Mesothelial cell of epicardium (in vitro differentiated cells): ENCODE measurements at regions not wholly inside any gene's neighbourhood (a gene's known extent, or its start where the extent isn't known, plus 50 kb on each side); places are given as distances from the start of the nearest gene placed in this dataset.

Source experiments
- DNase-seq, 2 experiments: peaks; one replicate each; pipeline ENCODE4 v3.0.0; 2021; ENCODE audit warnings: low spot score in 2 of 2; ENCODE audit not compliant: unreplicated experiment in 2 of 2
- H3K27ac Mint-ChIP-seq: 2 replicates; pipeline ENCODE4 v1.8.0; 2021; ENCODE audit warnings: mixed read lengths
- H3K27me3 Mint-ChIP-seq: 2 replicates; pipeline ENCODE4 v1.8.0; 2021; ENCODE audit warnings: low read depth, mixed read lengths
- H3K36me3 Mint-ChIP-seq: 2 replicates; pipeline ENCODE4 v1.8.0; 2021; ENCODE audit warnings: mixed read lengths
- H3K4me1 Mint-ChIP-seq: 2 replicates; pipeline ENCODE4 v1.8.0; 2021; ENCODE audit warnings: mixed read lengths
- H3K4me3 Mint-ChIP-seq: 2 replicates; pipeline ENCODE4 v1.8.0; 2021; ENCODE audit warnings: mild to moderate bottlenecking, moderate library complexity, mixed read lengths
- H3K9me3 Mint-ChIP-seq: 2 replicates; pipeline ENCODE4 v1.8.0; 2021; ENCODE audit warnings: mixed read lengths
- TF ChIP-seq, protein P1 (sequence below): fragments of 200-600 bp; sonication (generic); IDR thresholded peaks from one replicate; pipeline ENCODE4 v1.5.0; 2021; ENCODE audit warnings: antibody characterized with exemption; ENCODE audit not compliant: unreplicated experiment

- Mint-ChIP-seq H3K4me1 (no peaks in the 10 kb centered on the region), H3K36me3 (no peaks in the 10 kb centered on the region), H3K9me3 (no peaks in the 10 kb centered on the region), H3K4me3 (no peak overlapping the region), H3K27ac (no peak overlapping the region), H3K27me3 (no peaks in the 10 kb centered on the region)
- no peak for DNase-seq
- TF ChIP-seq, protein P1, sequence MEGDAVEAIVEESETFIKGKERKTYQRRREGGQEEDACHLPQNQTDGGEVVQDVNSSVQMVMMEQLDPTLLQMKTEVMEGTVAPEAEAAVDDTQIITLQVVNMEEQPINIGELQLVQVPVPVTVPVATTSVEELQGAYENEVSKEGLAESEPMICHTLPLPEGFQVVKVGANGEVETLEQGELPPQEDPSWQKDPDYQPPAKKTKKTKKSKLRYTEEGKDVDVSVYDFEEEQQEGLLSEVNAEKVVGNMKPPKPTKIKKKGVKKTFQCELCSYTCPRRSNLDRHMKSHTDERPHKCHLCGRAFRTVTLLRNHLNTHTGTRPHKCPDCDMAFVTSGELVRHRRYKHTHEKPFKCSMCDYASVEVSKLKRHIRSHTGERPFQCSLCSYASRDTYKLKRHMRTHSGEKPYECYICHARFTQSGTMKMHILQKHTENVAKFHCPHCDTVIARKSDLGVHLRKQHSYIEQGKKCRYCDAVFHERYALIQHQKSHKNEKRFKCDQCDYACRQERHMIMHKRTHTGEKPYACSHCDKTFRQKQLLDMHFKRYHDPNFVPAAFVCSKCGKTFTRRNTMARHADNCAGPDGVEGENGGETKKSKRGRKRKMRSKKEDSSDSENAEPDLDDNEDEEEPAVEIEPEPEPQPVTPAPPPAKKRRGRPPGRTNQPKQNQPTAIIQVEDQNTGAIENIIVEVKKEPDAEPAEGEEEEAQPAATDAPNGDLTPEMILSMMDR, result no peak
Measured at GRCh38 chr2:167550448-167550847, 662.2 kb downstream of the XIRP2 start.

- no peak overlapping the region for H3K27ac Mint-ChIP-seq
- no peak overlapping the region for H3K4me3 Mint-ChIP-seq
- no peaks in the 10 kb centered on the region for H3K36me3 Mint-ChIP-seq
- peaks cover 2% of the 10 kb centered on the region for H3K9me3 Mint-ChIP-seq
- H3K27me3 Mint-ChIP-seq, result no peaks in the 10 kb centered on the region
- TF ChIP-seq, protein P1, result no peak
- no peaks in the 10 kb centered on the region for H3K4me1 Mint-ChIP-seq
- DNase-seq, result no peak
Measured at GRCh38 chr2:167548396-167548795, 660.1 kb downstream of the XIRP2 start.

DNA sequence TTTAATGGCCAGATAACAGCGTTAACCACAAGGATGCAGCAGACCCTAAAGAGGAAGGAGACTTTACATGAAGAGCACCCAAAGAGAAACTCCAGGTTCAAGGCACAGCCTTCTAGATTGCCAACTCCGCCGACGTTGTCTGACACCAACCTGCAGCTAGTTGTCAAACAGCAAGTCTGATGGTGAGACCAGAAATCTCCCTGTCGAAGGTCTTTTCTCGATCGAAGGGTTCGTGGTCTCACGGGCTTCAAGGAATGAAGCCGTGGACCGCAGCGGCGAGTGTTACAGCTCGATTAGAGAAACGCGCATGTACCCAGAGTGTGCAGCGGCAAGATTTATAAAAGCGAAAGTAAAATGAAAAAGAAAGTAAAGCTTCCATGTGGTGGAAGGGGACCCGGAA, 656.3 kb downstream of the XIRP2 start:
- H3K4me3 Mint-ChIP-seq, result no peak overlapping the region
- no peaks in the 10 kb centered on the region for H3K36me3 Mint-ChIP-seq
- TF ChIP-seq, protein P1, result no peak
- no peak for DNase-seq
- no peaks in the 10 kb centered on the region for H3K4me1 Mint-ChIP-seq
- no peaks in the 10 kb centered on the region for H3K27me3 Mint-ChIP-seq
- peaks cover 2% of the 10 kb centered on the region for H3K9me3 Mint-ChIP-seq
- H3K27ac Mint-ChIP-seq, result no peak overlapping the region

DNA sequence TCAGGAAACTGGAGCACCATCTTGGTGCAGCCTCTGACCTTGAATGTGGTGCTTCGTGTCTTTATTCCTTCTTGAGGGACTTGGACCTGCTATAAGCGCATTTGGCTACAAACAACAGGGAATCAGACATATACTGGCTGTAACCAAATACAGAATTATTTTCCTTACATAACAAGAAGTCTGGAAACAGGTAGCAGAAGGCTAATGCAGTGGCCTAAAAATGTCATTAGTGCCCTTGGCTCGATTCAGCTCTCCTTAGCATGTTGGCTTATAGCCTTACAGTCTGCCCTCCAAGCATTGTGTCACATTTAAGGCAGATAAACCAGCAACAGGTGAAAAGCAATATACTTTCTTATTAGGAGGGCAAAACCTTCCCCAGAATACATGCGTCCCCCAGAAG, 655.4 kb downstream of the XIRP2 start:
- Mint-ChIP-seq H3K36me3 (no peaks in the 10 kb centered on the region), H3K27ac (no peak overlapping the region), H3K4me1 (no peaks in the 10 kb centered on the region), H3K4me3 (no peak overlapping the region), H3K9me3 (peaks cover 2% of the 10 kb centered on the region), H3K27me3 (no peaks in the 10 kb centered on the region)
- no peak for DNase-seq
- TF ChIP-seq, protein P1, result no peak

DNA sequence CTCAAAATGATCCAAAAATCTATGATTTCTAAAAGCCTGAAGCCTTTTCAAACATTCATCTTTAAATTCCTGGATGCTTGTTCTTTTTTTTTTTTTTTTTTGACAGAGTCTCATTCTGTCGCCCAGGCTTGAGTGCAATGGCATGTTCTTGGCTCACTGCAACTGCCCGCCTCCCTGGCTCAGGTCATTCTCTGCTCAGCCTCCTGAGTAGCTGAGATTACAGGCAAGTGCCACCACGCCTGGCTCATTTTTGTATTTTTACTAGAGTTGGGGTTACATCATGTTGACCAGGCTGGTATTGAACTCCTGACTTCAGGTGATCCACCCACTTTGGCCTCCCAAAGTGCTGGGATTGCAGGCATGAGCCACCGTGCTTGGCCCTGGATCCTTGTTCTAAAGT, 649.5 kb downstream of the XIRP2 start:
- Mint-ChIP-seq H3K4me1 (no peaks in the 10 kb centered on the region), H3K36me3 (no peaks in the 10 kb centered on the region), H3K9me3 (peaks cover 16% of the 10 kb centered on the region), H3K27me3 (no peaks in the 10 kb centered on the region), H3K4me3 (no peak overlapping the region), H3K27ac (no peak overlapping the region)
- no peak for DNase-seq
- TF ChIP-seq, protein P1, result no peak

DNA sequence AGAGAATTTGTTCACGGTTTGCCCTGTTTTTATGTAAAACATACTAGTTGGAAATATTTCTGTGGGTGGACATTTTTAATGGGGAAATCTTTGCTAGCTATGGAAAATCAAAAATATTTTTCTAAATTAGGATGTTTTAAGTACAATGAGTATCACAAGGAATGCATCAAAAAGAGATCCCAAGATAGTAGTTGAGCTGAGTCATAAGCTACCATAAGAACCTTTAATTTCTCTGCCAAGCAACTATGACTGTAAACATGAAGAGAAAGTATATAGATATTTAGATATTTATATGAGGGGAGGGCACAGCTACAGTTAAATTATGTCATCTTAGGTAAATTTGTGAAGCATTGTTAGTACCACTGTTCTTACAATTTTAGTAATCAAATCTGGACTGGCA, 646.2 kb downstream of the XIRP2 start:
- H3K9me3 Mint-ChIP-seq, result peaks cover 22% of the 10 kb centered on the region

More for the DNA sequence above, 646.2 kb downstream of the XIRP2 start:
- Mint-ChIP-seq H3K4me1 (no peaks in the 10 kb centered on the region), H3K4me3 (no peak overlapping the region), H3K36me3 (no peaks in the 10 kb centered on the region), H3K27me3 (no peaks in the 10 kb centered on the region), H3K27ac (no peak overlapping the region)
- DNase-seq, result no peak
- TF ChIP-seq, protein P1, result no peak
